ENCODE measurements at regions not wholly inside any gene's neighbourhood (a gene's known extent, or its start where the extent isn't known, plus 50 kb on each side); places are given as distances from the start of the nearest gene placed in this dataset.

DNA sequence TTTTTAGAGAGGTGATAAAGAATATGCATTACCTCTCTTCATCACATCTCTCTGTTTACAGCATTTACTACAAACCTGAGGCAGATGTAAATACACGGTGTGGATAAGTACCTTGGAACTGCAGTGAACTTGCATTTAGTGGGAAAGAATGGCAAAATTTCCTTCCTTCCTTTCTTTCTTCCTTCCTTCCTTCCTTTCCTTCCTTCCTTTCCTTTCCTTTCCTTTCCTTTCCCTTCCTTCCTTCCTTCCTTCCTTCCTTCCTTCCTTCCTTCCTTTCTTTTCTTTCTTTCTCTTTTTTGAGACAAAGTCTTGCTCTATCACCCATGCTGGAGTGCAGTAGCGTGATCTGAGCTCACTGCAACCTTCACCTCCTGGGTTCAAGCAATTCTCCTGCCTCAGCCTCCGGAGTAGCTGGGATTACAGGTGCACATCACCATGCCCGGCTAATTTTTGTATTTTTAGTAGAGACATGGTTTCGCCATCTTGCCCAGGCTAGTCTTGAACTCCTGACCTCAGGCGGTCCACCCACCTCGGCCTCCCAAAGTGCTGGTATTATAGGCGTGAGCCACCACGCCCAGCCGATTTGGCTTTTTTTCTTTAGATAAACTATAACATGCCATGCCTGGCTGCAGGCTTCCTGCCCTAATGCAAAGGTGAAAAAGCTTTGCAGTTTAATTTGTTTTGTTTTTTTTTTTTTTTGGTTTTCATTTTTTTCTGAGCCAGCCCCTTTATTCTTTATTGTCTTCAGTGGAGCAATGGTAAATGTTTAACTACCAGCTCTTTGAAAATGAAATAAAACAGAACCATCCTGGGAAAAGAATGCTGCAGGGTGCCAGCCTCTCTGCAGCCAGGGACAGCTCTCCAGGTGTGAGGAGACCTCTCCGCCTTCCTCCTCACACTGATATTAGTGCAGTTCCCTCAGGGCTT lies 64.2 kb upstream of the NEDD9 start:
- no peak for DNase-seq (ENCODE audit: low read depth in 2 of 2)

DNA sequence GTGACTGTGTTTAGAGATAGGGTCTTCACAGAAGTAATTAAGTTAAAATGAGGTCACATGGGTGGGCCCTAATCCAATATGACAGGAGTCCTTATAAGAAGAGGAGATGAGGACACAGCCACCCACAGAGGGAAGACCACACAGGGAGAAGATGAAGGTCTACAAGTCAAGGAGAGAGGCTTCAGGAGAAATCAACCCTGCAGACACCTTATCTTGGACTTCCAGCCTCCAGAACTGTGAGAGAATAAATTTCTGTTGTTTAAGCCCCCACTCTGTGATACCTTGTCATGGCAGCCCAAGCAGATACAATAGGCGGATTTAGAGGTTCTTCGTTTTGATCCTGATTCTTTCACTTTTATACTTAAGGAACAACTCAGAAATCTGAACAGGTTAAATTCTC lies 63.5 kb upstream of the NEDD9 start:
- DNase-seq (ENCODE audit: low read depth in 2 of 2) = no peak

DNA sequence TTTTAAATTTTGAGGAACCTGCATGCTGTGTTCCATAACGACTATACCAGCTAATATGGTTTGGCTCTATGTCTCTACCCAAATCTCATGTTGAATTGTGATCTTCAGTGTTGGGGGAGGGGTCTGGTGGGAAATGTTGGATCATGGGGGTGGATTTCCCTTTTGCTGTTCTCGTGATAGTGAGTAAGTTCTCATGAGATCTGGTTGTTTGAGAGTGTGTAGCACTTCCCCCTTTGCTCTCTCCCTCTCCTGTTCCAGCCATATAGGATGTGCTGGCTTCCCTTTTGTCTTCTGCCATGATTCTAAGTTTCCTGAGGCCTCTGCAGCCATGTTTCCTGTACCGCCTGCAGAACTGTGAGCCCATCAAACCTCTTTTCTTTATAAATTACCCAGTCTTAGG lies 61.8 kb upstream of the NEDD9 start:
- DNase-seq (ENCODE audit: low read depth in 2 of 2) = no peak

DNA sequence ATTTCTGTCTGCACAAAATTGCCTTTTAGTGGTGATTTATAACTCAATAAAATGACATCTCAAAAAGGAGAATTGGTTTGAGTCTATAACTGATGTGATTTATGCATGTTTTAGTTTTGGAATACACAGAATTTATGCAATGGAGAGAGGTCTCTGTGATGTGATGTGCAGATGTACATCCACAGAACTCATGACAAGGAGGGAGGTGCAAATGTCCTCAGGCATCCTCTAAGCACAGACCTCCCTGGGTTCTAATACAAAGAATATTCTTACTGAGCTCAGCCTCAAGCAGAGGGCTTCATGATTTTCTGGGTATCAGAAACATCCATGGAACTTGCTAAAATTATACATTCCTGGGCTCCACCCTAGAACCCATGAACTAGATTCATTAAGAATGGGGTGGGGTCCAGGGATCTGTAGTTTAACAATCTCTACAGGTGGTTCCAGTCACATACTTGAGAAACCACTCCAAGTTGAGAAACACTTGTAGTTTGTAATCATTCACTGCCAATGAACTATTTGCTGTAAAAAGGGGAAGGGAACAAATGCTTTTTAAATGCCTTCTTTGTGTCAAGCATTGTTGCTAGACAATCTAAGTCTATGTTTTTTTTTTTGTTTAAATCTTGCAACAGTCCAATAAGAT lies 60.2 kb upstream of the NEDD9 start:
- no peak for DNase-seq (ENCODE audit: low read depth in 2 of 2)

DNA sequence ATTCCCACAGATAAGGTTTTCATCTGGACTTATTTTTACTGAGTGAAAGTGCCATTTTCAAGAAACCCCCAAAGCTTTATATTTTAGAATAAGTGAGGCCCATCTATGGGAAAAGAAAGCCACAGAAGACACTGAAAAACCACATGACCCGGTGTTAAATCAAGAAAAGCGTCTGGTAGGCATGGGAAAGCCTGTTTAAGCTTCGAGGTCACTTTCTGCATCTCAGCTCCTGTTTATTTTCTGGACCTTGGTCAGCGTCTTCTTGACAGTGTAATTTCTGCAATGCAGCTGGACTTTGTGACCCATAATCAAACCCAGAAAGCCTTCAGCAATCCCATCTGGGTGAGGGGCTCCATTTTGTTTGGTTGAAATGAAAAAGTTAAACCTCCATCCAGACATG lies 59.6 kb upstream of the NEDD9 start:
- DNase-seq (ENCODE audit: low read depth in 2 of 2) = no peak

DNA sequence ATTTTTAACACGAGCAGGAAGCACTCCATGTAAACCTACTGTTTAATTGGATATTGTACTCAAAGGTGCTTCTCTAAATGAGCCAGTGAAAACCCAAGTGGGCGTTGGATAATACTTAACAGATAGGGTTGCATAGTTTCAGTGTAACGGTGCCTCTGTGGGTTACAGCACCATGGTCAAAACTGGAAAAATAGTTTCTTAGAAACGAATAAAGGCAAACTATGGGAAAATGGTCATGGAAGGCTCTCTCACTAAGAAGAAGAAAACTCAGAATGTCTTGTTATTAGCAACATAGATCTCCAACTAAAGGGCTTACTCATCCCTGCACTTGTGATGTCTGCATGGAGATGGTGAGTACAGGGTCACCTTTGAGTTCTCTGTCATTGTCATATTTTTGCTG lies 59.1 kb upstream of the NEDD9 start:
- no peak for DNase-seq (ENCODE audit: low read depth in 2 of 2)

DNA sequence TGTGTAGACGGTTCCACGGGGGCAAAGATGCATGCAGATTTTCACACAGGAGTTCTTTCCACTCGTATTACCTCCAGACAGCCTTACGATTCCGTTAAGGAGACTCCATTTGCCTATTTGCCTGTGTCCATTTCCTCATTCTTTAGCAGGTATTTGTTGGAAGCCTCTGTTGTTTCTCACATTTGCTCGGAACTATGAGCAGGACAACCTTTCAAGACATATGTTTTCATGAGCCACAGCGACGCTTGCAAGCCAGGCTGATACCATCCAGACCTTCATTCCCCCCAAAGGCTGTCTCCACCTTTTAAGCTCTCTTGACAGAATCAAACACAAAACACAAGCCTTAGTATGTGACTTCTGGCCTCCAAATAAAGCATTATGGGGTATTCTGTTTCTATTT lies 57.6 kb upstream of the NEDD9 start:
- DNase-seq (ENCODE audit: low read depth in 2 of 2) = no peak

DNA sequence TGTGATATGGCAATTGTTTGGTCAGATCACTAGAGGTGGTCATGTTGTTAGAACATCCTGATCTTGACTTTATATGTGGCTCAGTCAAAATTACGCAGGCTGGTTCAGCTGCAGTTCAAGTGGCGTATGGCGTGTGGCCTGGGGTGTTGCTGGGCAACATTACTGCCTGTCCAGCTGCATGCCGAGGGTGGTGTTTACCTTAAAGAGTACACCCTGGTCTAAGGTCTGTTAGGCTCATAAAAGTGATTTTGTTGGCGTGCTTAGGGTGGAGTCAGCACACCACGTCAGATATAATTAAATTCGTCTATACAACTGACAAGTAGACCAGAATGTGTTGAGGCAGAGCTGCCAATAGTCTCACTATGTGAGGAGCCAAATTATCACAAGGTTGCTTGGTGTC lies 55.6 kb upstream of the NEDD9 start:
- no peak for DNase-seq (ENCODE audit: low read depth in 2 of 2)

DNA sequence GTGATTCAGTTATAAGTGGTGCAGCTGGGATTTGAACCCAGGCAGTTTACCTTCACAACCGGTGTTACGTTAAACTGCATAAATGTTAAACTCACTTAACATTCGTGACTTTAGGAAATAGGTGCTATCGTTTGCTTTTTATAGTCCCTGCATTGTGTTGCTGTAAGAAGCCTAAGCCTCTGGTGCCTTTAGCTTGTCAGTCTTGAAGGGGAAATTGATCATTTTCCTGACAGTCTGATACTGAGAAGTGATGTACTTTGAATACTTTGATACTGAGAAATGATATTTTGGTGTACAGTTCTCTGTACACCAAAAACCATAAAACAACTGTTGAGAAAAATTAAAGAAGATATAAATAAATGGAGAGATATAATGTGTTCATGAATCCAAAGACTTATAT lies 52.5 kb upstream of the NEDD9 start:
- no peak for DNase-seq (ENCODE audit: low read depth in 2 of 2)

DNA sequence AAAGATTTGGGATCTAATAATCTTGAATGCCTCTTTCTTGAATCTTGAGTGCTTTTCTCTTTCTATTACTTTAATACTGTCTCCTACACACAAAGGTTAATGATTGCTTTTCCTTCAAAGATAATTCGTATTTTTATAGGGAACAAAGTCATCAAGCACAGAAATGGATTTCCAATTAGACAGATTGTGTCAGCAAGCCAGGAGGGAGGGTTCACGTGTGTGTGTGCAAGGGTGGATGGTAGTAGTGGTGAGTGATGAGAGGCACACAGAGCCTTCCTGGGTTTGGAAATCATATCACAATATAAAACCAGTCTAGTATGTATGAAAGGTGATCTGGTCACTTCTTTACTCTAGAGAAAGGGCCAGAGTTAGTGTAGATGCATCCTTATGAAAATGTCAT lies 51.2 kb upstream of the NEDD9 start:
- no peak for DNase-seq (ENCODE audit: low read depth in 2 of 2)

DNA sequence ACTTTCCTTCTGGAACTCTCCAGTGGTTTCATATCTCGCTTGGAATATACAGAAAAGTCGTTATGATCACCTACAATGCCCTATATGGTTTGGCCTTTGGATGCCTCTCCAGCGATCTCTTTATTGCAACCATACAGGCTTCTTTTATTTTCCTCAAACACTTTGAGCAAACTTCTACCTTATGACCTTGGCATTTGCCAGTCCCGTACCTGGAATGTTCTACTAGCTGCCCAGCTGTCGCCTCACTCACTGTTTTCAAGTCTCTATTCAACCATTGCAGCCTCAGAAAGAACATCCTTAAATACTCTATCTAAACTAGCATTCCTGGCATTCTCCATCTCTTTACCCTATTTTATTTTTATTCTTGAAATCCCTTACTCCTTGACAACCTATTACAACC lies 50.4 kb upstream of the NEDD9 start:
- DNase-seq (ENCODE audit: low read depth in 2 of 2) = no peak
